Head of caudate nucleus (tissue), 42 donors: ENCODE measurements at regions not wholly inside any gene's neighbourhood (a gene's known extent, or its start where the extent isn't known, plus 50 kb on each side); places are given as distances from the start of the nearest gene placed in this dataset.
A peak's percentile ranks its signal among the peaks of the same experiment; 100 is the strongest.

Source experiments
- DNase-seq, 42 donors: peaks; one replicate each; pipeline versions ENCODE4 v3.0.0 to v3.0.0-alpha.2; 2020 to 2021; ENCODE audit warnings: mixed read lengths in 7 of 42
- intact Hi-C: fragments of 100-400 bp; cut with DNase I; formaldehyde crosslinking; loops from one replicate; pipeline ENCODE4 v1.15.0; 2022

- intact Hi-C loops, result no loop called here
These were observed 1078.4 kb downstream of the KCNT2 start for GRCh38 chr1:195529881-195530280.

GRCh38 chr1:195520757-195521156 is 1087.5 kb downstream of the KCNT2 start:
- intact Hi-C loops, result no loop called here
- DNase-seq, result no peak

More at GRCh38 chr1:195529881-195530280, 1078.4 kb downstream of the KCNT2 start:
- no peak for DNase-seq

- DNase-seq, result no peak
- intact Hi-C loops, result no loop called here
These were observed 1092.2 kb downstream of the KCNT2 start for GRCh38 chr1:195516036-195516435.

GRCh38 chr1:195511501-195511900 is 1096.7 kb downstream of the KCNT2 start:
- DNase-seq, result no peak
- intact Hi-C loops, result no loop called here

- no peak for DNase-seq
- intact Hi-C loops, result no loop called here
These were observed 1107.1 kb downstream of the KCNT2 start for GRCh38 chr1:195501118-195501517.

- DNase-seq, result no peak
- intact Hi-C loops, result no loop called here
These were observed 1112.3 kb downstream of the KCNT2 start for GRCh38 chr1:195495720-195496635.

- DNase-seq, result no peak
- intact Hi-C loops, result no loop called here
These were observed 1126.1 kb downstream of the KCNT2 start for GRCh38 chr1:195482137-195482536.

GRCh38 chr1:195481293-195481692 is 1126.9 kb downstream of the KCNT2 start:
- DNase-seq, result no peak
- intact Hi-C loops, result no loop called here

GRCh38 chr1:195475568-195475967 is 1132.7 kb downstream of the KCNT2 start:
- intact Hi-C loops, result no loop called here
- DNase-seq, result no peak

GRCh38 chr1:195472291-195472690 is 1135.9 kb downstream of the KCNT2 start:
- intact Hi-C loops, result no loop called here

GRCh38 chr1:195466639-195467038 is 1141.6 kb downstream of the KCNT2 start:
- intact Hi-C loops, result no loop called here
- DNase-seq, result no peak

More at GRCh38 chr1:195472291-195472690, 1135.9 kb downstream of the KCNT2 start:
- DNase-seq, result no peak

GRCh38 chr1:195462646-195463045 is 1145.6 kb downstream of the KCNT2 start:
- intact Hi-C loops, result no loop called here
- DNase-seq, result no peak

- intact Hi-C loops, result no loop called here
- DNase-seq, result no peak
These were observed 1146.1 kb downstream of the KCNT2 start for GRCh38 chr1:195462152-195462551.

GRCh38 chr1:195458365-195458764 is 1149.9 kb downstream of the KCNT2 start:
- no peak for DNase-seq
- intact Hi-C loops, result no loop called here

- intact Hi-C loops, result no loop called here
- DNase-seq, result no peak
These were observed 1157.4 kb downstream of the KCNT2 start for GRCh38 chr1:195450794-195451193.

GRCh38 chr1:195439661-195440060 is 1168.6 kb downstream of the KCNT2 start:
- intact Hi-C loops, result no loop called here
- DNase-seq, result no peak

- intact Hi-C loops, result no loop called here
- DNase-seq, result no peak
These were observed 1173.6 kb downstream of the KCNT2 start for GRCh38 chr1:195434566-195435203.

- no peak for DNase-seq
- intact Hi-C loops, result no loop called here
These were observed 1177.4 kb downstream of the KCNT2 start for GRCh38 chr1:195430826-195431225.

GRCh38 chr1:195428927-195429326 is 1179.3 kb downstream of the KCNT2 start:
- intact Hi-C loops, result no loop called here
- DNase-seq, result no peak

- intact Hi-C loops, result no loop called here
- DNase-seq, result no peak
These were observed 1192.7 kb downstream of the KCNT2 start for GRCh38 chr1:195415584-195415983.

GRCh38 chr1:195394567-195394966 is 1213.7 kb downstream of the KCNT2 start:
- intact Hi-C loops, result no loop called here

More at GRCh38 chr1:195394567-195394966, 1213.7 kb downstream of the KCNT2 start:
- peak in 1 of 42 donors; percentile 5 for DNase-seq
